ENCODE measurements at regions not wholly inside any gene's neighbourhood (a gene's known extent, or its start where the extent isn't known, plus 50 kb on each side); places are given as distances from the start of the nearest gene placed in this dataset.

DNA sequence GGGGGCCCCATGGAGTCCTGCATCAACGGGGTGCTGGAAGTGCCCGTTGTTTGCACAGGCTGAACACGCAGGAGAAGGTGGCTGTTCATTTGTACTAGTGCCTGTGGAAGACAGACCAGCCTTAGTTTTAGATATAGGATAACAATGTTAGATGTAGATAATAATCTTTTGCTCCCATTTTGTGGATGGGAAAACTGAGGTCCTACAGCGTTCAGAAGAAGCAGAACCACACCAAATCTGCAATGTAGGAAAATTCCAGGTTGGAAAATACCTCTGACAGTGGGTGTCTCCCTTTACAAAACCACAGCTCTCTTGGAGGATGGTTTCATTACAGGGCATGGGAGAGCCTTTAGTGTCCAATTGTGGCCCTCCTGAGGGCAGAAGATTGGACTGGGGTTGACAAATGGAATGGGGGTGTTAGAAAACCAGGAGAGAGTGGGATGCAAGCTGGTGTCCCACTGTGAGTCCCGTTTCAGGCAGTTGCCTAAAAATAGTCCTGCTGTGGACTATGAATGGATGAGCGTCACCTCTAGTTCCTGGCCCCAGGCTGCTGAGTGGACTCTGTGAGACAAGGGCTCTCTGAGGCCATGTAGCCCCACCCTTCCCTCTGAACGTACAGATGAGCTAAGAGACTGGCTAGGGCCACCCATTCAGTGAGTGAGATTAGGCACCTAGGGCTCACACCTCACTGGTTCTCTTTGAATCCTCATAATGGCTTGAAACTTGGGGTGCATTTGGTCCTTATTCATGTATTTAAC is 508.8 kb downstream of the MN1 start:
- DNase-seq (ENCODE audit: low spot score), result no peak

- no peak for DNase-seq (ENCODE audit: low spot score)
Observed at GRCh38 chr22:27293721-27294445, 507.7 kb downstream of the MN1 start.

DNA sequence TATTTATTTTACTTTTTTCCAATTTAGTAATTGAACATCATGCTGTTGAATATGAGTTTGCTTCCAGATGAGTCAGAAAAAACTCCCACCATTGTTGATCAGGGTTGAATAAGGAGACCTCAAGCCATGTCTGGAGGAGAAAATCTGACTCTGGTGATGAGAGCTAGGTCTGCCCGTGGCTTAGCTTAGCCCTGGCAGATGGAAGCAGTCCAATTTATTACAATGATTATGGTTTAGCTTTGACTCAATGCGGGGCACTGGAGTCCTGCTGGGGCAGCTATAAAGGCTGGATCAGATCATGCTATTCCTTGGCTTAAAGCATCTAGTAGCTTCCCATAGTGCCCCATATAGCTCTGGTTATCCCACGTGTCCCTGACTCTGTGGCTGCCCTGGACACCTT is 506.5 kb downstream of the MN1 start:
- no peak for DNase-seq (ENCODE audit: low spot score)

GRCh38 chr22:27295605-27296004 is 506.0 kb downstream of the MN1 start:
- no peak for DNase-seq (ENCODE audit: low spot score)

DNA sequence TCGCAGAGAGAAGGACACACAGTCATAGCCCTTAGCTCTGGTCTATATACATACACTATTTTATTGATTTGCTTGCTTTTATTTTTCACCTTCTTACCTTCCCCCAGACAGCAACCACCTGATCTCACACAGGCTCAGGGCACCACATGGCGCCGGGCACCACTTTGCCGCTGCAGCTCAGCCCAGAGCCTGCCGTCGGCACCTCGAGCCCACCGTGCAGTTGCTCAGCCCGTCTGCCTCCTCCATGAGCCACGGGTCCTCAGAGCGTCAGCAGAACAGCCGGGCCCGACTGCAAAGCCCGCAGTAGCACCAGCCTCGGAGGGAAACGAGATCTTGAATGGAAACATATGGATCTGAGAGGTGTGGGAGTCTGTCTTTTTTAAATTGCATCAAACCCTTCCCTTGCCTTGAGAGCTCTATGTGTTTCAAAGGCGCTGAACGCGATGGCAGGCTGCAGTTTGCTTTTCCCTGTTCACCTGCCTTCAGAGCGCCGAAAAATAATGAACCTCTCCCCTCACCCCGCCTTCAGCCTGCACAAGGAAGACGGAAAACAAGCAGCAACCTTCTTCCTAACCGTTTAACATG is 505.4 kb downstream of the MN1 start:
- DNase-seq (ENCODE audit: low spot score), result no peak

DNA sequence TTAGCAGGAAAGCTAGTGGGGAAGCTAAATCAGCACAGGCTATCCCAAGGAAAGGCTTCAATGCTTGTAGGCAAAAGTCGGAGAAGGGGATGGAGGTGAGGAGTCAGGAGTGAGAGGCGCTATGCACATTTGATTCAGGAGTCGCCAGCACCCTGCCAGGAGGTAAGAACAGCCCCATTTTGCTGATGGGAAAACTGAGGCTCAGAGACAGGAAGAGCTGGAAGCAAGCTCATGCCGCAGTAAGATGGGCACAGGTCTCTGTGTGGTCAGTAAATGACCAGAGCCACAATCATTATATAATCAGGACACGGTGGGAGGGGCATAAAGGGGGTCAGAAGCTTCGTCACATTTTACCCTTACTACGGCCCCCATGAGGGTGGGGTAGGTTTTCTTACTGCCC is 504.4 kb downstream of the MN1 start:
- no peak for DNase-seq (ENCODE audit: low spot score)

DNA sequence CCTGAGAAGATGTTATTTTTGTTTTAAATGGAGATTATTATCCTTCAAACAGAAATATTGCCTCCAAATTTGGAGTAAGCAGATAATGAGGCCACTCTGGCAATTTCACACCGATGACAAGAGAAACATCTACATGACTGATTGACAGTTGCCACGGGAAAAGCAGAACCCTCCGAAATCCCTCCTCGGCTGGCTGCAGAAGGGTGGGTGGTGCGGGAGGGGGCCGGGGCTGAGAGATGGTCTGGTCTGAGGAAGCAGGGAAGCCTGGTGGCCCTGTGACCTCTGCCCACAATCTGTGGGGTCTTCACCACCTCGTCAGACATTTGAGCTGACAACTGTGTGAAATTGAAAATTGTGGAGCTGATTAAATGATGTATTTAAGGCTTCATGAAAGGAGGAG is 503.2 kb downstream of the MN1 start:
- no peak for DNase-seq (ENCODE audit: low spot score)

- no peak for DNase-seq (ENCODE audit: low spot score)
Observed at GRCh38 chr22:27298742-27299141, 502.8 kb downstream of the MN1 start.

DNA sequence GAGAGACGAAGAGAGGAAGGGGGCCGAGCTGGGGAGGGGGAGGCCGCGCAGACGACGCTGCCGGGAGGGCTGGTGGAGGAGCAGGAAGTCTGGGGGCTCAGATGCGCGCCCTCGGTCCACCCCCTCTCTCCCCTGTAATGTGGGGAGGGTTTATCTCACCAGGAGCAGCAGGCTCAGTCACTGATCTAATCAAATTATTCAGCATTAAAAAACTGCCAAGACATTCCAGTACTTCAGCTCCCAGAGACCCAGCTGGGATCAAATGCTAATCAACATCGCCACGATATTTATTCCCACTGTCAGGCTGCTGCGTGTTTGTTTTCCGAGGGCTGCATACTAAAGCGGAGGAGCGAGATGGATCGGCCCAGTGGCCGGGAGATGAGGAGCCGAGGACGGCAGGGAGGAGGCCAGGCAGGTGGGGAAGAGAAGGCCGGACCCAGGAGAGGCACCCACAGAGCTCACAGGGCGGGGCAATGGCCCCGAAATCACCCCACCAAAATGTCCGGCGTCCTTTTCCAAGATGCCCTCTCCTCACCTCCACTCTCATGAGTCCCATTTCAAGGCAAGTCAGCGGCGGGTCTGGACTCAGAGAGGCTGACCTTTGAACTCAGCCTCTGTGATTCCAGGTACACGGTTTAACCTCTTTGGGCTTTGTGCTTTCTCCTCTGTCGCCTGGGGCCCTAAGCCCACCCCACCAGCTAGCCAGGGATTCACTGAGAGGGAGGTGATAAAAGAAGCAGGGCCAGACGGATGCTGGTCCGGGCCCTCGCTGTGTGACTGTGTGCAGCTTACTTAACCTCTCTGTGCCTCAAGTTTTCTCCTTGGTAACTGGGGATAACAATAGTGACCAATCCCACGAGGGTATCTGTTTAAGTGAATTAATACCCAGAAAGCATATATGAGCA is 502.1 kb downstream of the MN1 start:
- no peak for DNase-seq (ENCODE audit: low spot score)

- no peak for DNase-seq (ENCODE audit: low spot score)
Observed at GRCh38 chr22:27300536-27301285, 500.8 kb downstream of the MN1 start.

GRCh38 chr22:27302501-27302900 is 499.1 kb downstream of the MN1 start:
- DNase-seq (ENCODE audit: low spot score), result no peak

DNA sequence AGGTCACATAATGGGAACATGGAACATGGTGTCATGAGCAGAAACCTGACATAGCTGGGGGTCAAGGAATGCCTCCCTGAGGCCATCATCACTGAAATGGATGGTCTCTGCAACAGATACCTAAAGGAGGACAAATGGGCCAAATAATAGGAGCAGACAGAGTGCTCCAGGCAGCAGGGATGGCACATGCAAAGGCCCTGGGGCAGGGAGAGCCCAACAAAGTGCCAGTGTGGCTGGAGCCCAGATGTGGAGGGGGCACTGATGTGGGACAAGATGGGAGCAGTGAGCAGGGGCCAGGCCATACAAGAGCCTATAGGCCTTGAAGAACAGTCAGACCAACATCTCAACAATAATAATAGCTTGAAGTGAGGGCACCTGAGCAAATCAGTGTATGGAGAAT is 497.8 kb downstream of the MN1 start:
- no peak for DNase-seq (ENCODE audit: low spot score)

- no peak for DNase-seq (ENCODE audit: low spot score)
Observed at GRCh38 chr22:27306771-27307170, 494.8 kb downstream of the MN1 start.

GRCh38 chr22:27307545-27308247 is 493.9 kb downstream of the MN1 start:
- no peak for DNase-seq (ENCODE audit: low spot score)

DNA sequence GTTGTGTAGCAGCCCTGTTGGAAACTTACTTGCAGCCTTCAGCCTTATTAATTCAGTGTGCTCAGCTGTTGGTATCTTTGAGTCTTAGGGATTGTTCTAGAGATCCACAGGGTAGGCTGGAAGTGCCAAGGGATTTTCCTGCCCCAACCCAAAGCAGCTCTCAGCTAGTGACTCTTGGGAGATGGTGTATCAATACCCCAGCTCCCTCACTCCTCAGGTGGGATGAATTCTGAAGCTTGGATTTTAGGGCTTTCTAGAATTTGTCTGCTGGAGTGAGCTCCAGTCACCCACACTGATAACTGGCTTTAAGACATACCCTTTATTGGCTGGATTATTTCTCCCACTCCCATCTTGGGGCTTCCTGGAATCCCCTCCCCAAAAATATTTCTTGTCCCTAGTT is 493.0 kb downstream of the MN1 start:
- DNase-seq (ENCODE audit: low spot score), result no peak

DNA sequence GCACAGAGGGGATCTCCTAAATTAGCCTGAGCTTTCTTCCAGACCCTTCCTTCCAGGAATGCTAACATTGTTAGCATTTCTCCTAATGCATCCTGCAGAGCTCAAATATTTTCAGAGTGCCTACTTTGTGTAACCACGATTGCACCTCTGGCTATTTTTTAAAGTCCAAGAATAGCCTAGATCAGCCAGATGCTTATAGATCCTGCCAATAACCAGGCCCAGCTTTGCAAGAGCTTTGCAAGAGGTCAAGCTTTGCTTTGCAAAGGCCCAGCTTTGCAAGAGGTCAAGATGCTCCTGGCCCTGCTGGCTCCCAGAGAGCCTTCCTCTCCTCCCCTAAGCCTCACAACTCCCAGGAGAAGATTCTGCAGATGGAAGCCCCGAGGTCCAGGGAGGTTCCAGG is 491.9 kb downstream of the MN1 start:
- no peak for DNase-seq (ENCODE audit: low spot score)

DNA sequence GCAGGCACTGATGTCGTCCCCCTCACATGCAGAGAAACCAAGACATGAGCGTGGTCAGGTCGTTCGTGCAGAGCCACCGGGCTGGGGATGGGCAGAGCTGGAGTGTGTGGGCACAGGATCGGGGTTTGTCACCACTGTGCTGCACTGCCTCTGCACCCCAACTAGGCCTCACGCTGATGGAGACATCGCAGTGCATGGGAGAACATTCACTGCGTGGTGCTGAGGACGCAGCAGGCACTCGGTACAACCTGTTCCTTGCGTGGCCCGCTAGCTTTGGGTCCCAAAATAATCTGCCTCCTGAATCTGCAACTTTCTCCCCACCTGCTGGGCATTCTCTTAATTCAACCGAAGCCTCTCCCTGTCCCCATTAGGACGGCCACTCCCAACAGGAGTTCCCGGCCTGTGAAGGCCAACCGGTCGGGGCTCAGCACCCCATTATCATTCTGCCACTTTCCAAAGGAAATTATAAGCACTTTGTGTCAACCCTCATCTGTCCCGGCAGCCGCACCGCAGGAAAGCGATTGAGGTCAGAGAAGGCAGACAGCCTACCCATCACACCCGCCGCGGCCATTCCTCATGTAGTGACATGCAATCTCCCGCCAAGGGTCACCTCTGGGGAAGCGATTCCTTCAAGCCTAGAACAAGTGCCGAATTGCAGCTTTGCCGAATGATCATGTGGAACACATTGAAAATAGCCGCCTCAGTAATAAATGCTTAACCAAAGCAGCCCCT is 490.4 kb downstream of the MN1 start:
- no peak for DNase-seq (ENCODE audit: low spot score)

DNA sequence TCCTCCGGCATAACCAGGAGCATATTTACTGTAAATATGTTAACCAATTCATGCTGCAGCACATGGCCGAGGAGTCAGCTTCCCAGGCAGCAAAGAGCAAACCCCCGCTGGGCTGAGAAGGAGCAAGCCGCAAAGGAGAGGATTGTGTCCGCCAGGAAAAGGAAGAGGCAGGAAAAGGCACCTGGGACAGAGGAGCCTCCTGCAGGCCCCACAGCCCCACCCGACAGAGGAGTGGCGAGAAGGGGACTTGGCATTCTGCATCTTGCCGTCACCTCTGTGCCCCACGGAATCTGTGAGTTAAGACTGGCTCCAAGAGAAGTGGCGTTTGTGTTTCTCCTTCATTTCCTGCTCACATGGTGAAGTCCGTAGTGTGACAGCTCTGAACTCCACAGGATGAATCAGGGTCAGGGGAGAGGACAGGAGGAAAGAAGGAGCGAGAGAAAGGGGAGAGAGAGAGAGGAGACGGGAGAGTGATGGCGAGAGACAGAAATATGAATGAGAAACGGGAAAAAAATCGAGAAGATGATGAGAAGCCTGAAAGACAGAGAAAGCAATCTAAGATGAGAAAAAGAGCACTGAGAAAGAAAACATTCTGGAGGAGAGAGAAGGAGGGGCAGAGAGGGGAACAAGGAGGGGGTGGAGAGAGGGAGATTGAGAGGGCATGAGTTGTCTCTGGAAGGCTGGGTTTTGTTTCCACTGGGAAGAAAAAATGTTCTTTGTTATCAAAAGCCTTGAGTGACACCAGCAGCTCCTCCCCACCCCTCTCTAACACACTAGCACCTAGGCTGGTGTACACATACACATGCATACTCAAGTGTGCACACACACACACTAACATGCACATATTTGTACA is 489.6 kb downstream of the MN1 start:
- no peak for DNase-seq (ENCODE audit: low spot score)

DNA sequence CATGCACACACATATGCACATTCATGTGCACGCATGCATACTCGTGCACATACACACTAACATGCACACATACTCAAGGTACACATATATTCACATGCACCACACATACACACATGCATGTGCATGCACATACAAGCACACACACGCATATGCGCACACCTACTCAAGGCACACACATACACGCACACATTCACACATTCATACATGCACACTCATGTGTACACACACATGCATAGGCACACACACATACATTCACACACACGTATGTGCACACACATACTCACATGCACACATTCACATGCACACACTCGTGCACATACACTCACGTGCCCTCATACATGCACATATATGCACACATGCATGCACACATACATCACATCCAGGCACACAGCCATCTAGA is 489.0 kb downstream of the MN1 start:
- DNase-seq (ENCODE audit: low spot score), result no peak

All from activated CD4-positive, alpha-beta T cell treated with anti-CD3 and anti-CD28 coated beads, Interleukin-2, Interleukin-4, amounts not matched to agents 100 ng/mL and 50 ng/mL, durations not matched to agents 16 hours and 8 hours (primary cell).